ENCODE measurements at regions not wholly inside any gene's neighbourhood (a gene's known extent, or its start where the extent isn't known, plus 50 kb on each side); places are given as distances from the start of the nearest gene placed in this dataset.

DNA sequence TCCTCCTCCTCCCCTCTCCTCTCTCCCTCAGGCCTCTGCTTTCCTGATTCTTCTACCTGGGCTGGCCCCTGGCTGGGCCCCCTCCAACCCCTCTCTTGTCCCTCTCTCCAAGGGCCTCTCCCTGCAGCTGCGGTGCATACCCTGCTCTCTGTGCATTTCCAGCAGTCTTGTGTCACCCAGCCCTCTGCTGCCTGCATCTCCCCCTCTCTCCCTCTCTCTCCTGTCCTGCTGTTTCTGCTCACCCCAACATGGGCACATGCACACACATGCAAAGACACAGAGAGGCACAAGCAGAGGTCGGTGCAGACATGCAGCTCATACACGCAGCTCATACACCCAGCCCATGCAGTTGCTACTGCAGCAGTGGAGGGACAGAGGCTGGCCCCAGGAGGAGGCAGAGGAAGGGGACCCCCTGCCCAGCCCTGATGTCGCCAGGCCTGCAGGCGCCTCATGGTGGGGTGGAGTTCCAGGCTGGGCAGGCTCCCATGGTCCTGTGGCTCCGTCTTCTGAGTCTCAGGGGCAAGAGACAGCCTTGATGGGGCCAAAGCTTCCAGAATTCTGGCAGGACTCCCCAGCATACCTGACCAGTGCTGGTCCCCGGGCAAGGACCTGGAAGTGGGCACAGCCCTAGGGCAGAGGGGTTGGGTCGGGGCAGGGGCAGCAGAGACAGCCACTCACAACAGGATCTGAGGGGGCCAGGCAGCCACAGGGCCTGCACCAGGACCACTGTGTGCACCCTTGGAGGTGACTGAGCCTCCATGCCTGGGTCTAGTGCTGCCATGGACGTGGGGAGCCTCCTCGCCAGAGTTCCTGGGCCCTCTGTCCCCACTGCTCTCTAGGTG, 216.9 kb downstream of the C9orf50 start:
- WGBS, 2 donors, result 85 to 90% methylated on average over 6 to 10 of the region's 10 CpGs
- no peaks in the 10 kb centered on the region for H3K9me3 ChIP-seq
- no peak for DNase-seq
- no peak overlapping the region for H3K27ac ChIP-seq
- TF ChIP-seq, protein P1, sequence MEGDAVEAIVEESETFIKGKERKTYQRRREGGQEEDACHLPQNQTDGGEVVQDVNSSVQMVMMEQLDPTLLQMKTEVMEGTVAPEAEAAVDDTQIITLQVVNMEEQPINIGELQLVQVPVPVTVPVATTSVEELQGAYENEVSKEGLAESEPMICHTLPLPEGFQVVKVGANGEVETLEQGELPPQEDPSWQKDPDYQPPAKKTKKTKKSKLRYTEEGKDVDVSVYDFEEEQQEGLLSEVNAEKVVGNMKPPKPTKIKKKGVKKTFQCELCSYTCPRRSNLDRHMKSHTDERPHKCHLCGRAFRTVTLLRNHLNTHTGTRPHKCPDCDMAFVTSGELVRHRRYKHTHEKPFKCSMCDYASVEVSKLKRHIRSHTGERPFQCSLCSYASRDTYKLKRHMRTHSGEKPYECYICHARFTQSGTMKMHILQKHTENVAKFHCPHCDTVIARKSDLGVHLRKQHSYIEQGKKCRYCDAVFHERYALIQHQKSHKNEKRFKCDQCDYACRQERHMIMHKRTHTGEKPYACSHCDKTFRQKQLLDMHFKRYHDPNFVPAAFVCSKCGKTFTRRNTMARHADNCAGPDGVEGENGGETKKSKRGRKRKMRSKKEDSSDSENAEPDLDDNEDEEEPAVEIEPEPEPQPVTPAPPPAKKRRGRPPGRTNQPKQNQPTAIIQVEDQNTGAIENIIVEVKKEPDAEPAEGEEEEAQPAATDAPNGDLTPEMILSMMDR (IDR thresholded peaks at IDR 0.05), result no peak
- TF ChIP-seq EP300 (IDR thresholded peaks at IDR 0.05) (no peak), POLR2AphosphoS5 (IDR thresholded peaks at IDR 0.05) (no peak), POLR2A (IDR thresholded peaks at IDR 0.05) (no peak)
- H3K27me3 ChIP-seq, result no peaks in the 10 kb centered on the region
- H3K4me1 ChIP-seq, result peaks cover 4 to 19% (median 16%) of the 10 kb centered on the region in 4 donors
- H3K4me3 ChIP-seq, result no peak overlapping the region
- H3K36me3 ChIP-seq, result no peaks in the 10 kb centered on the region
- ATAC-seq (ENCODE audit: low FRiP score in 2 of 2), result no peak

DNA sequence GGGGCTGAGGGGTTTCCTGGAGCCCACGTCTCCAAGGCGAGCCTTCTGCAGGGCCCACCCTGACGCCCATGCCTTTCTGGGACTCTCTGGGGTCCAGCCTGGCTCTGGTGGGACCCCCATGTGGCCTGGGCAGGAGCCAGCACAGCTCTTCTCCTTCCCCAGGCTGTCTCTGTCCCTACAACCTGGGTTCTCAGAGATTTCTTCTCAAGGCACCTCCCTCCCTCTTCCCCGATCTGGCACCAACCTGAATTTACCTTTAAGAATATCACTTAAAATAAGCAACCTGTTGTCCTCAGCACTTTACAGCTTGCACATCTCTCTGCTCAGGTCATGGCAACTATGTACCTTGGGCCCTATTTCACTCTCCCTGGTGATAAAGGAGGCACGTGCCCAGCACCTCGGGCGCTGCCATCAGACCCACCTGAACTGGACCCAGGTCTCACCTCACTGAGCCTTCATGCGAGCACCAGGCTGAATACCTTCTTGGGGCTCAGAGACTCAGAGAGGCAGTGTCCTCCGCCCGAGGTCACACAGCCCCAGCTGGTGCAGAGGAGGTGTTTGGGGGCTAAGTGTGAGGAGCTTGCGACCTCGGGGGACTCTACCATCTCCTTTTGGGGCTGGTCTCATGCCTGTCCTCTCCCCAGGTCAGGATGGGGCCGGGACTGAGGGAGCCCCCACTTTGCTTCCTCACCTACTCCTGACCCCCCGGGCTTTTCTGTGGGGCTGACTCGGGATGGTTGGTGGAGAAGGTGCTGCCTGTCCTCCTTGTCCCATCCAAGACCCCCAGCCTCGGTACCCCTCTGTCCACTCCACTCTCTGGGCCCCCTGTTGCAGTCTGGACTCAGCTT, 217.7 kb downstream of the C9orf50 start:
- H3K27ac ChIP-seq, result peak overlapping the region in 1 of 4 donors; percentile 56

GRCh38 chr9:129402371-129402739, 218.5 kb downstream of the C9orf50 start:
- WGBS, 2 donors, result 48% methylated on average over 20 of the region's 20 CpGs
- Histone ChIP-seq H3K27ac (peak overlapping the region in 1 of 4 donors; percentile 56), H3K36me3 (no peaks in the 10 kb centered on the region), H3K27me3 (no peaks in the 10 kb centered on the region), H3K4me3 (no peak overlapping the region), H3K4me1 (peaks cover 4 to 19% (median 14%) of the 10 kb centered on the region in 4 donors), H3K9me3 (no peaks in the 10 kb centered on the region)
- no peak for TF ChIP-seq POLR2A (IDR thresholded peaks at IDR 0.05)
- no peak for TF ChIP-seq EP300 (IDR thresholded peaks at IDR 0.05)
- TF ChIP-seq, protein P1 (IDR thresholded peaks at IDR 0.05), result no peak
- no peak for TF ChIP-seq POLR2AphosphoS5 (IDR thresholded peaks at IDR 0.05)
- DNase-seq (peak in 1 of 2 donors; percentile 79), ATAC-seq (ENCODE audit: low FRiP score in 2 of 2) (no peak)

More for the DNA sequence above, 217.7 kb downstream of the C9orf50 start:
- no peak for ATAC-seq (ENCODE audit: low FRiP score in 2 of 2)
- no peaks in the 10 kb centered on the region for H3K27me3 ChIP-seq
- TF ChIP-seq EP300 (IDR thresholded peaks at IDR 0.05) (no peak), POLR2AphosphoS5 (IDR thresholded peaks at IDR 0.05) (no peak), POLR2A (IDR thresholded peaks at IDR 0.05) (no peak)
- TF ChIP-seq, protein P1 (IDR thresholded peaks at IDR 0.05), result no peak
- no peaks in the 10 kb centered on the region for H3K36me3 ChIP-seq
- WGBS, 2 donors, result 90 to 95% methylated on average over 15 to 16 of the region's 16 CpGs
- H3K9me3 ChIP-seq, result no peaks in the 10 kb centered on the region
- H3K4me1 ChIP-seq, result peaks cover 4 to 19% (median 14%) of the 10 kb centered on the region in 4 donors
- no peak for DNase-seq
- no peak overlapping the region for H3K4me3 ChIP-seq

GRCh38 chr9:129401623-129402370, 219.1 kb downstream of the C9orf50 start:
- H3K4me3 ChIP-seq, result no peak overlapping the region
- no peaks in the 10 kb centered on the region for H3K36me3 ChIP-seq
- no peaks in the 10 kb centered on the region for H3K9me3 ChIP-seq
- peaks cover 4 to 19% (median 14%) of the 10 kb centered on the region in 4 donors for H3K4me1 ChIP-seq
- H3K27ac ChIP-seq, result peak overlapping the region in 1 of 4 donors; percentile 56
- H3K27me3 ChIP-seq, result no peaks in the 10 kb centered on the region
- no peak for DNase-seq
- 35 to 38% methylated on average over 3 to 6 of the region's 6 CpGs for WGBS, 2 donors
- no peak for TF ChIP-seq POLR2AphosphoS5 (IDR thresholded peaks at IDR 0.05)
- TF ChIP-seq, protein P1 (IDR thresholded peaks at IDR 0.05), result no peak
- ATAC-seq (ENCODE audit: low FRiP score in 2 of 2), result no peak
